HG03196 (cell line): ENCODE measurements at regions not wholly inside any gene's neighbourhood (a gene's known extent, or its start where the extent isn't known, plus 50 kb on each side); places are given as distances from the start of the nearest gene placed in this dataset.
"Not testable (repeated sequence)": the region's sequence is repeated elsewhere in the genome, so short reads cannot be mapped to it uniquely, and the experiment has no call there.

ENCODE experiments used
- ATAC-seq: cut with Tn5 transposase; IDR thresholded peaks from one replicate; pipeline ENCODE4 v1.9.1; 2021; ENCODE audit not compliant: unreplicated experiment

DNA sequence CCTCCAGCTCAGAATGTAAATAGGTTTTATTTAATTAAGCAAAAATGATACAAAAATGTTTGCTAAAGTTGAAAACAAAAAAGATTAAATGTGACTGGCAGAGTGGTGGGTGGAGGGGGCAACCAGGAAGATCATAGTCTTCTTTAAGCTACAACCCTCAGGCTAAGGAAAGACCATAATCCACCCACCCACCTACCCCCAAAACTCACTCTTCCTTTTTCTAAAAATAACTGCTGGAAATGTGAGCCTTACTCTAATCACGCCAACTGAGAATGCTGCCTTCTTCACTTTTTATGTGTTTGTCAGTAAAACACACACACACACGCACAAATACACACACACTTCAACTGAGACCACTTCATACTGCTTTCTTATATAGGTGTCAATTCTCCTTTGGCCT lies 230.0 kb upstream of the EGLN3 start:
- no peak for ATAC-seq

DNA sequence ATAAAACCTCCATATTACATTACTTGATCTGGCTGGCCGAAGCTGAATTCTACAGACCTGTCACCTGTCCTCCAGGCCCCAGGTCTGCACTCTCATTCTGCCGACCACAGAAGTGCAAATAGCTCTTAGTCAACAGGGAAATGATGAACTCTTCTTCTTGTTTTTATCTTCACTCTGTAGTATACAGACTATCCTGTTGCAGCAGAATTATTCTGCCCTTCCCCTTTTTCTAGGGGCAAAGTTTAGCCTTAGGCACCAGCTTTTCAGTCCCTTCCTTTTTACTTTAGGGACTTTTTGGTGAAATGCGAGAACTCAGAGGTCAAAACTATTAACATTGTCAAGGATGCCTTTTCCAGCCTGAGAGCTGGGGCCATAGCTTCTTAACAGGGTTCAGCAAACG lies 229.6 kb upstream of the EGLN3 start:
- no peak for ATAC-seq

GRCh38 chr14:34179727-34180126 lies 228.9 kb upstream of the EGLN3 start:
- ATAC-seq, result no peak

DNA sequence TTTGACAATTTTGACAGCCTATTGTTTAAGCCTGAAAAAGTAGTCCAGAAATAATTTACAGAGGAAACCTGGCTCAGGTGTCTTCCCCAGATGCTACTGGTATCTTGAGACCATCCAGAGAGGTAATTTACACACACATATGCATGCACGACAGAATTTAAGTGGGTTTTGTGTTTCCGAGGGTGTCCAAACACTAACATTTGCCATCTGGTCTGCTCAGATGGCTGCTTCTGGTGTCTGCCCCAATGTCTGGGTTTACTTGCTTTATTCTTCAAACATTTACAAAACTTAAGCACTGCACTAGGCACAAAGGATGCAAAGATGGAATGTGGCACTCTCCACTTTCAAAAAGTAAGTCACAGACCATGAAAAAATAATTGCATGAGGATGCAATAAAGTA lies 226.6 kb upstream of the EGLN3 start:
- no peak for ATAC-seq

GRCh38 chr14:34175574-34175973 lies 224.7 kb upstream of the EGLN3 start:
- ATAC-seq, result no peak

GRCh38 chr14:34174973-34175372 lies 224.1 kb upstream of the EGLN3 start:
- ATAC-seq, result no peak

GRCh38 chr14:34173916-34174315 lies 223.0 kb upstream of the EGLN3 start:
- no peak for ATAC-seq

GRCh38 chr14:34172550-34173368 lies 221.9 kb upstream of the EGLN3 start:
- ATAC-seq, result no peak

- no peak for ATAC-seq
Measured at GRCh38 chr14:34172173-34172451, 221.2 kb upstream of the EGLN3 start.

DNA sequence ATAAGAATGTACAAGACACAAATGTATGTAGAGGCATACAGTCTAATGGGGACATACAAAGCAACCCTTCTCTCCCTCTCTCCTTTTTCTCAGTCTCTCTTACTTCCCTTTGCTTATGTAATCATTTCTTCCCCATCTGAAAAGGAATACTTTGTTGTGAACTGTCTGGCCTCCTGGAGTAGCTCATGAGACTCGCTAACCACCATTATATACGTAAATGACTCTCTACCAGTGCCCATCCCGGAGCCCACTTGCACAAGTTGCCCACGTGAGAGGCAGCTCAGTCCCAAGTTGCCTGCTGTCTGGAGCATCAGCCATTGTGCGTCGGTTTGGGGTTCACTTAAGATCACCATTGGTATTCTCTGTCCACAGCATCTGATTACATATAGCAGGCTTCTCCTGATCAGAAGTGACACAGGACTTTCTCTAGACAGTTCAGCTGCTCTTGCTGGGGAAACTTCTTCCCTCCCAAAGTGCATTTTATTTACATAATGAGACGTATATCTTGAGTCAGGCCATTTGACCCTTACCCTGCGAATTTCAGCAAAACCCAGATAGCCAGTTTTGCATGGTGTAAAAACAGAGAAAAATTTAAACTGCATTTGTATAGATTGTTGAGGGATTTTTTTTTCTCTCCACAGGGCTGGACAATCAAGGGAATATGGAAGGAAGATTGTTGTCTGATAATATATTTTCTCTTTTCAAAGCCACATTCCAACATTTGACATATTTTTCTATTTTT lies 220.7 kb upstream of the EGLN3 start:
- no peak for ATAC-seq

GRCh38 chr14:34170882-34171281 lies 220.0 kb upstream of the EGLN3 start:
- no peak for ATAC-seq

DNA sequence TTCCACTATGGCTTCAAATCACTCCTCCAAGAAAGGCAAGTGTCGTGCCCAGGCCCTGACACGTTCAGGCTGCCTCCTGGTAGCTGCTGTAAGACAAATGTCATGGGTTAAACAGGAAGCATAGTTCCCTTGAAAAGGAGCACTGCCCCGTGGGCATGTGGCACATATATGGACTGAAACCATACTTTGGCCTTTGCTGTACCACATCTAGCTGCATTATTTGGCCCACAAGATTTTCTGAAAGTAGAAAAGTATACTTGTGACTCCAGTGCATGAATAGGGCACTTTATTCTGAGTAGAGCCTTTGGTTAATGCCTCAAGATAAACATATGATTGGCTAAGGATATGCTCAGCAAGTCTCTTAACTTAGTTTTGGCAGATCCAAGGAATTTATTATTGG lies 218.7 kb upstream of the EGLN3 start:
- no peak for ATAC-seq

- ATAC-seq, result no peak
Measured at GRCh38 chr14:34168656-34169055, 217.8 kb upstream of the EGLN3 start.

GRCh38 chr14:34165847-34166350 lies 215.0 kb upstream of the EGLN3 start:
- ATAC-seq, result no peak

GRCh38 chr14:34164162-34164864 lies 213.4 kb upstream of the EGLN3 start:
- no peak for ATAC-seq

DNA sequence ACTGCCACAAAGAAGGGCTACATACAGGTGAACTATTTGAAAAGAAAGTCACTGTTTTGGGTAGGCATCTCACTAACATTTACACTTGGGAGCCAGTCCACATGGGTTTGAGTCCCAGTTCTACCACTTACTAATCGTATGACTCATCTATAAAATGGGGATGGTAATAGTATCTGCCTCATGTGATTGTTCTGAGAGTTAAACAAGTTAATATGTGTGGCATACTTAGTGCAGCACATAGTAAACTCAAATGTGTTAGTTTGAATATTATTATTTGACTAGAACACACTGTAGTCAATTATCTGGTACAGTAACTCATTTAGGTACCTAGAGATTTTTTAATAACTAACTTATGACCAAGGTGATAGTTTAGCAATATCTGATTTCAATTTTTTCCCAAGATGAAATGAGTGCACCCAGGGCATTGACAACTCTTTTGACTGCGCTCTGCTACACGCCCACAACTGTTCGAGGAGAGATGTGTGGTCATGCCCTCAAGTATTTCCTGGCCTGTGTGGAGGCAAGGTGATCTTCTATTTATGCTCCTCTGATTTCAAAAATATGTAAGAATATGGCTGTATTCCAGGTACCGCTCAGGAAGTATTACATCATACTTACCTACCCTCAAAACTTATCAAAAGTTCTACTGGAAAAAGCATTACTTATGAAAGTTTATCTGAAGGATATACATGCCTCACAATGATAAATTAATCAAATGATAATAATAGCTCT lies 210.6 kb upstream of the EGLN3 start:
- ATAC-seq, result no peak

DNA sequence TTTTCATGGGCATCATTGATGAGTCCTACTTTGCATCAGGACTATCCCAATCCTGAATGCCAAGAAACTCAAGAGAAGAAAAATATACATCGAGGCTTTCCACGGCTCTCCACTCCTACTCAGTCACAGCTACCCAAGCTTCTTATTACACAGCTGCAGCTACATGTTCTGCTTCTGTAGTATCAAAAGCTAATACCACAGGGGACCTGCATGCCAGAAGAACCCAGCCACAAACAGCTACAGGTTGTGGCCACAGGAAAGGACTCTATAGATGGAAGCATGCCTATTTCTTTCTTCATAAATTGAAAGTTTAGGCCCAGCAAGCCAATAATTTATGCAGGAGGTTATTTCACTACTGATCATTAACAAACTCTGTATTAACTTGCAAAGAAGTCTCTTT lies 209.7 kb upstream of the EGLN3 start:
- ATAC-seq, result no peak

DNA sequence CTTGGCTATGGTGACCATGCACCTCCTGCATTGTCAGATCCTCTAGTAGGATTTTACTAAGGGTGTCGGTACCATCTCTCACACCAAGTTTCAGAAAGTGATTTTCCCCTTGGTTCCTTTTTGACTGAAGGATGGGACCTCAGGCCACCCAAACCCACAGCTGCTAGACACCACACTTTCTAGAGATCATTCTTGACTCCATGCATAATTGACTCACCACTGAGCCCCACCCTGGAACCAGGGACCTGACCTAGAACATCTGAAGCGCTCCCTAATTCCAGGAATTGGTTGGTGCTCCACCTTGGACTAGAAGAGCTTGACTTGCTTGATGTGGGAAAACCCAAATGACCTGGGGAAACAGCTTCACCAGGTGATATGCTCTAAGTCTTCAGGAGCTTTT lies 206.8 kb upstream of the EGLN3 start:
- no peak for ATAC-seq

- ATAC-seq, result no peak
Measured at GRCh38 chr14:34147461-34147860, 196.6 kb upstream of the EGLN3 start.

- not testable (repeated sequence) for ATAC-seq
Measured at GRCh38 chr14:34140127-34140526, 189.3 kb upstream of the EGLN3 start.
